ENCODE measurements at regions not wholly inside any gene's neighbourhood (a gene's known extent, or its start where the extent isn't known, plus 50 kb on each side); places are given as distances from the start of the nearest gene placed in this dataset.

DNA sequence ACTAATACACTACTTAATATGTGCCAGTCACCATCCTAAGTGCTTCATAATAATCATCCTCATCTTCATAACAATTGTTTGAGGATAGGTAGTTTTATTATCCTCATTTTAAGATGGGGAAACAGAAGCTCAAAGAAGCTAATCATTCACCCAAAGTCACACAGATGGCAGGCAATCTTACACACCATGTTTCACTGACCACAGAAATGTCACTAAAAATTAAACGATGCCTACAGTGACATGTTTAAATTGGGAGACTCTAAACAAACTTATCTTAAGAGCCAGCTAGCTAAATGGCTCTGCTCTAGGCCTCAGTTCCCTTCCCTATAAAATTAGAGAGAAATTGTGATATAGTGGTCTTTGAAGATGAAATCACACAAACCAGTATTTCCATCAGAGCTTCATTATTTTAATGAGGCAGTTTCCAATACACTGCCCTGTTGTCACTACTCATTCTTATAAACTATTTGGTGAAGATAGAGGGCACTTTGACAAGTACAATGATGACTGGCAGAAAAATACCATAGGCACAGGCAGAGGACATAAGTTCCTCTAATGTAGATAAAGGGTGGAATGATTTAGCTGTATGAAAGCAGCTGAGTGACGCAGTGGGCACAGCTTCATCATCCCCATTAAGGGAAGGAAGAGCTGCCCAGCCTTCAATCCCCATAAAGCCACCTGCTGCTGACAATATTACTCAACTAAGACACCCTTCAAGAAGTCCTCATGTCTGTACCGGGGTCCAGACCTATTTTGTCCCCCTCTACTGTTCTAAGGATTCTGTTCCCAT lies 224.1 kb downstream of the ACTL7B start:
- Histone ChIP-seq H3K4me1 (ENCODE audit: insufficient read depth) (peaks cover 8% of the 10 kb centered on the region), H3K36me3 (replicated peaks; ENCODE audit: insufficient read depth, low read depth) (no peaks in the 10 kb centered on the region), H3K9me2 (replicated peaks; ENCODE audit: insufficient read depth) (no peaks in the 10 kb centered on the region), H3K27ac (no peak overlapping the region), H3K4me2 (no peak overlapping the region), H3K9me3 (ENCODE audit: low read depth) (no peaks in the 10 kb centered on the region), H3K4me3 (no peak overlapping the region), H3K79me2 (no peaks in the 10 kb centered on the region), H4K20me1 (ENCODE audit: insufficient read depth, poor library complexity, severe bottlenecking) (no peaks in the 10 kb centered on the region), H2AFZ (no peak overlapping the region), H3K27me3 (no peaks in the 10 kb centered on the region)
- no peak for DNase-seq (ENCODE audit: low spot score)
- TF ChIP-seq EZH2 (IDR thresholded peaks at IDR 0.05; ENCODE audit: borderline replicate concordance): no peak
- WGBS (ENCODE audit: low lambda C conversion rate, missing lambda C conversion rate): 74% methylated on average over 3 of the region's 3 CpGs

- no peak overlapping the region for H3K4me3 ChIP-seq
- no peak for TF ChIP-seq EZH2 (IDR thresholded peaks at IDR 0.05; ENCODE audit: borderline replicate concordance)
- TF ChIP-seq, protein P1, sequence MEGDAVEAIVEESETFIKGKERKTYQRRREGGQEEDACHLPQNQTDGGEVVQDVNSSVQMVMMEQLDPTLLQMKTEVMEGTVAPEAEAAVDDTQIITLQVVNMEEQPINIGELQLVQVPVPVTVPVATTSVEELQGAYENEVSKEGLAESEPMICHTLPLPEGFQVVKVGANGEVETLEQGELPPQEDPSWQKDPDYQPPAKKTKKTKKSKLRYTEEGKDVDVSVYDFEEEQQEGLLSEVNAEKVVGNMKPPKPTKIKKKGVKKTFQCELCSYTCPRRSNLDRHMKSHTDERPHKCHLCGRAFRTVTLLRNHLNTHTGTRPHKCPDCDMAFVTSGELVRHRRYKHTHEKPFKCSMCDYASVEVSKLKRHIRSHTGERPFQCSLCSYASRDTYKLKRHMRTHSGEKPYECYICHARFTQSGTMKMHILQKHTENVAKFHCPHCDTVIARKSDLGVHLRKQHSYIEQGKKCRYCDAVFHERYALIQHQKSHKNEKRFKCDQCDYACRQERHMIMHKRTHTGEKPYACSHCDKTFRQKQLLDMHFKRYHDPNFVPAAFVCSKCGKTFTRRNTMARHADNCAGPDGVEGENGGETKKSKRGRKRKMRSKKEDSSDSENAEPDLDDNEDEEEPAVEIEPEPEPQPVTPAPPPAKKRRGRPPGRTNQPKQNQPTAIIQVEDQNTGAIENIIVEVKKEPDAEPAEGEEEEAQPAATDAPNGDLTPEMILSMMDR (IDR thresholded peaks at IDR 0.05; ENCODE audit: poor library complexity): no peak
- no peak for TF ChIP-seq EZH2phosphoT487 (IDR thresholded peaks at IDR 0.05; ENCODE audit: low read depth, severe bottlenecking, unreplicated experiment)
These were observed 227.5 kb downstream of the ACTL7B start for GRCh38 chr9:108628316-108628715.

DNA sequence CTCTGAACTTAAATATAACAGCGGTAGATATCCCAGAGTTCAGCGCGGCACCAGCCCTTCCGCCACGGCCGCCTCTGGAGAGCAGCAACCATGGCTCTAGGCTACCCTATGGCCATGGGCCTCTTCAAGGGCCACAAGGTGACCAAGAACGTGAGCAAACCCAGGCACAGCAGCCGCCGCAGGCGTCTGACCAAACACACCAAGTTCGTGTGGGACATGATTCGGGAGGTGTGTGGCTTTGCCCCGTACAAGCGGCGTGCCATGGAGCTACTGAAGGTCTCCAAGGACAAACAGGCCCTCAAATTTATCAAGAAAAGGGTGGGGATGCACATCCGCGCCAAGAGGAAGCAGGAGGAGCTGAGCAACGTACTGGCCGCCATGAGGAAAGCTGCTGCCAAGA lies 229.0 kb downstream of the ACTL7B start:
- Histone ChIP-seq H3K27ac (no peak overlapping the region), H3K9me3 (ENCODE audit: low read depth) (no peaks in the 10 kb centered on the region), H4K20me1 (ENCODE audit: insufficient read depth, poor library complexity, severe bottlenecking) (no peaks in the 10 kb centered on the region), H3K27me3 (no peaks in the 10 kb centered on the region), H3K9me2 (replicated peaks; ENCODE audit: insufficient read depth) (no peaks in the 10 kb centered on the region), H3K4me2 (no peak overlapping the region), H2AFZ (no peak overlapping the region), H3K36me3 (replicated peaks; ENCODE audit: insufficient read depth, low read depth) (no peaks in the 10 kb centered on the region), H3K4me3 (no peak overlapping the region), H3K79me2 (no peaks in the 10 kb centered on the region), H3K4me1 (ENCODE audit: insufficient read depth) (no peaks in the 10 kb centered on the region)
- 95% methylated on average over 19 of the region's 19 CpGs for WGBS (ENCODE audit: low lambda C conversion rate, missing lambda C conversion rate)
- no peak for DNase-seq (ENCODE audit: low spot score)
- no peak for TF ChIP-seq EZH2phosphoT487 (IDR thresholded peaks at IDR 0.05; ENCODE audit: low read depth, severe bottlenecking, unreplicated experiment)
- TF ChIP-seq, protein P1 (IDR thresholded peaks at IDR 0.05; ENCODE audit: poor library complexity): no peak
- no peak for TF ChIP-seq EZH2 (IDR thresholded peaks at IDR 0.05; ENCODE audit: borderline replicate concordance)

More at GRCh38 chr9:108628316-108628715, 227.5 kb downstream of the ACTL7B start:
- Histone ChIP-seq H3K9me3 (ENCODE audit: low read depth) (no peaks in the 10 kb centered on the region), H3K27me3 (no peaks in the 10 kb centered on the region), H3K79me2 (no peaks in the 10 kb centered on the region), H3K9me2 (replicated peaks; ENCODE audit: insufficient read depth) (no peaks in the 10 kb centered on the region), H3K4me1 (ENCODE audit: insufficient read depth) (no peaks in the 10 kb centered on the region), H4K20me1 (ENCODE audit: insufficient read depth, poor library complexity, severe bottlenecking) (no peaks in the 10 kb centered on the region), H3K36me3 (replicated peaks; ENCODE audit: insufficient read depth, low read depth) (no peaks in the 10 kb centered on the region), H2AFZ (no peak overlapping the region), H3K27ac (no peak overlapping the region), H3K4me2 (no peak overlapping the region)
- no peak for DNase-seq (ENCODE audit: low spot score)

- Histone ChIP-seq H3K27ac (no peak overlapping the region), H3K9me3 (ENCODE audit: low read depth) (no peaks in the 10 kb centered on the region), H3K27me3 (no peaks in the 10 kb centered on the region), H3K4me3 (no peak overlapping the region), H4K20me1 (ENCODE audit: insufficient read depth, poor library complexity, severe bottlenecking) (no peaks in the 10 kb centered on the region), H3K36me3 (replicated peaks; ENCODE audit: insufficient read depth, low read depth) (no peaks in the 10 kb centered on the region), H3K79me2 (no peaks in the 10 kb centered on the region), H2AFZ (no peak overlapping the region), H3K4me2 (no peak overlapping the region), H3K9me2 (replicated peaks; ENCODE audit: insufficient read depth) (no peaks in the 10 kb centered on the region), H3K4me1 (ENCODE audit: insufficient read depth) (no peaks in the 10 kb centered on the region)
- no peak for DNase-seq (ENCODE audit: low spot score)
- WGBS (ENCODE audit: low lambda C conversion rate, missing lambda C conversion rate): 83% methylated on average over 3 of the region's 3 CpGs
- TF ChIP-seq EZH2phosphoT487 (IDR thresholded peaks at IDR 0.05; ENCODE audit: low read depth, severe bottlenecking, unreplicated experiment): no peak
- TF ChIP-seq, protein P1 (IDR thresholded peaks at IDR 0.05; ENCODE audit: poor library complexity): no peak
- no peak for TF ChIP-seq EZH2 (IDR thresholded peaks at IDR 0.05; ENCODE audit: borderline replicate concordance)
These were observed 233.6 kb downstream of the ACTL7B start for GRCh38 chr9:108621991-108622855.
